GM12878 (cell line): ENCODE measurements at regions not wholly inside any gene's neighbourhood (a gene's known extent, or its start where the extent isn't known, plus 50 kb on each side); places are given as distances from the start of the nearest gene placed in this dataset.

Experiments
- ATAC-seq: fragments of 200-7000 bp; cut with Tn5 transposase; 3 replicates; pipeline ENCODE4 v1.9.1; 2020; ENCODE audit warnings: mild to moderate bottlenecking, moderate library complexity
- BruUV-seq: library from RNA; stranded (reverse); fragments of 400-500 nt; replicated peaks from 2 replicates; lab custom pipeline; 2021; lab: Mats Ljungman, UMichigan
- CTCF ChIA-PET: fragments of 300-600 bp; sonication (Branson Sonifier 250); formaldehyde crosslinking; extraction: SDS; loops from one replicate; lab custom pipeline; 2021; ENCODE audit warnings: inconsistent platforms; lab: Yijun Ruan, JAX
- POLR2A ChIA-PET: fragments of 350-600 bp; formaldehyde crosslinking; extraction: SDS; loops from one replicate; lab custom pipeline; 2021; ENCODE audit warnings: inconsistent platforms; lab: Charles Lee
- RAD21 ChIA-PET: fragments of 300-600 bp; sonication (Branson Sonifier 250); formaldehyde crosslinking; loops from one replicate; lab custom pipeline; 2023; ENCODE audit warnings: antibody characterized with exemption; ENCODE audit not compliant: unreplicated experiment; lab: Charles Lee
- SMC1A ChIA-PET: fragments of 300-600 bp; sonication (Branson Sonifier 250); formaldehyde crosslinking; loops from one replicate; lab custom pipeline; 2023; ENCODE audit not compliant: unreplicated experiment, uncharacterized antibody; lab: Charles Lee
- DNase-seq: peaks from one replicate; pipeline ENCODE4 v3.0.0-alpha.2; 2011; ENCODE audit warnings: low read depth, low spot score
- FAIRE-seq: peaks from 3 replicates; lab custom pipeline; 2011; peaks lifted over from hg19 to GRCh38; lab: Jason Lieb, UNC
- H2AFZ ChIP-seq: 2 replicates; pipeline ENCODE4 v1.6.0; 2011; ENCODE audit warnings: low read depth, low read length, control low read depth; ENCODE audit not compliant: control insufficient read depth
- H3K27ac ChIP-seq: 2 replicates; pipeline ENCODE4 v1.5.1; 2011; ENCODE audit warnings: control low read depth; ENCODE audit not compliant: control insufficient read depth, insufficient read depth
- H3K27me3 ChIP-seq, 2 experiments: replicated peaks in 1 of 2; 2 replicates each; pipeline versions ENCODE4 v1.6.0 to v1.6.1; 2011; ENCODE audit warnings: low read length in 1 of 2; ENCODE audit not compliant: control insufficient read depth in 2 of 2, insufficient read depth in 2 of 2
- H3K36me3 ChIP-seq, 2 experiments: 2 replicates each; pipeline ENCODE4 v1.5.1; 2011; ENCODE audit warnings: low read length in 1 of 2; ENCODE audit not compliant: control insufficient read depth in 2 of 2, insufficient read depth in 2 of 2
- H3K4me1 ChIP-seq: 2 replicates; pipeline ENCODE4 v1.6.1; 2011; ENCODE audit warnings: mild to moderate bottlenecking, low read length, moderate library complexity, mixed read lengths; ENCODE audit not compliant: control insufficient read depth, insufficient read depth
- H3K4me2 ChIP-seq: 2 replicates; pipeline ENCODE4 v1.6.0; 2011; ENCODE audit warnings: control low read depth; ENCODE audit not compliant: control insufficient read depth, insufficient read depth
- H3K4me3 ChIP-seq: fragments of 200-600 bp; sonication (generic); 2 replicates; pipeline ENCODE4 v1.5.1; 2016
- H3K79me2 ChIP-seq: 2 replicates; pipeline ENCODE4 v1.6.0; 2011; ENCODE audit warnings: low read length; ENCODE audit not compliant: control insufficient read depth, insufficient read depth
- H3K9ac ChIP-seq: 2 replicates; pipeline ENCODE4 v1.8.0; 2011; ENCODE audit warnings: low read length, control low read depth, mixed read lengths; ENCODE audit not compliant: control insufficient read depth, insufficient read depth
- H3K9me3 ChIP-seq: replicated peaks from 3 replicates; pipeline ENCODE4 v1.5.1; 2011; ENCODE audit warnings: mild to moderate bottlenecking, low read length; ENCODE audit not compliant: control insufficient read depth, insufficient read depth
- H4K20me1 ChIP-seq: 2 replicates; pipeline ENCODE4 v1.6.0; 2011; ENCODE audit not compliant: control insufficient read depth, insufficient read depth
- BHLHE40 ChIP-seq, 2 experiments: fragments of 450-650 bp in 1 of 2; IDR thresholded peaks; 2 replicates each; pipeline ENCODE4 v1.6.1; 2011 to 2017; ENCODE audit warnings: low read depth in 2 of 2, borderline replicate concordance in 1 of 2, improper control_type of control experiment in 1 of 2, low read length in 1 of 2, mild to moderate bottlenecking in 1 of 2
- EED ChIP-seq: sonication (generic); IDR thresholded peaks from 2 replicates; pipeline ENCODE4 v1.6.1; 2016; ENCODE audit warnings: antibody characterized with exemption, low read depth
- FOXK2 ChIP-seq: fragments of 450-650 bp; IDR thresholded peaks from 2 replicates; pipeline ENCODE4 v1.6.1; 2017; ENCODE audit warnings: mild to moderate bottlenecking, moderate library complexity
- MEF2A ChIP-seq: IDR thresholded peaks from 2 replicates; pipeline ENCODE4 v1.6.1; 2011; ENCODE audit warnings: low read depth, mild to moderate bottlenecking, low read length, moderate library complexity; ENCODE audit not compliant: insufficient read depth
- RFX5 ChIP-seq: IDR thresholded peaks from 2 replicates; pipeline ENCODE4 v1.6.1; 2011; ENCODE audit warnings: low read depth, low read length, improper control_type of control experiment
- SREBF1 ChIP-seq: IDR thresholded peaks from 2 replicates; pipeline ENCODE4 v1.6.1; 2012; ENCODE audit warnings: mild to moderate bottlenecking, low read length
- TAF1 ChIP-seq: IDR thresholded peaks from 2 replicates; pipeline ENCODE4 v1.6.1; 2011; ENCODE audit warnings: mild to moderate bottlenecking, low read depth, low read length, borderline replicate concordance
- TARDBP ChIP-seq: IDR thresholded peaks from 2 replicates; pipeline ENCODE4 v1.6.1; 2016; ENCODE audit warnings: borderline replicate concordance
- WGBS: methylation state at CpG from one replicate; pipeline ENCODE4 v1.1.6; 2016; ENCODE audit warnings: low lambda C conversion rate; ENCODE audit not compliant: insufficient replicate concordance, insufficient coverage; ENCODE audit errors: missing lambda C conversion rate; 5-methylcytosine and 5-hydroxymethylcytosine counted together
- in situ Hi-C: fragments of 300-500 bp; cut with MboI; formaldehyde crosslinking; loops from 9 replicates; pipeline ENCODE4 v1.14.3; 2018; ENCODE audit warnings: mixed read lengths
- intact Hi-C: fragments of 100-400 bp; cut with micrococcal nuclease; formaldehyde crosslinking; loops from one replicate; pipeline ENCODE4 v1.14.2; 2022; ENCODE audit not compliant: unreplicated experiment
- TF ChIP-seq, protein P1 (sequence below): fragments of 450-650 bp; formaldehyde crosslinking; IDR thresholded peaks from 2 replicates; pipeline ENCODE4 v1.4.0; 2022; ENCODE audit warnings: mild to moderate bottlenecking, moderate library complexity

DNA sequence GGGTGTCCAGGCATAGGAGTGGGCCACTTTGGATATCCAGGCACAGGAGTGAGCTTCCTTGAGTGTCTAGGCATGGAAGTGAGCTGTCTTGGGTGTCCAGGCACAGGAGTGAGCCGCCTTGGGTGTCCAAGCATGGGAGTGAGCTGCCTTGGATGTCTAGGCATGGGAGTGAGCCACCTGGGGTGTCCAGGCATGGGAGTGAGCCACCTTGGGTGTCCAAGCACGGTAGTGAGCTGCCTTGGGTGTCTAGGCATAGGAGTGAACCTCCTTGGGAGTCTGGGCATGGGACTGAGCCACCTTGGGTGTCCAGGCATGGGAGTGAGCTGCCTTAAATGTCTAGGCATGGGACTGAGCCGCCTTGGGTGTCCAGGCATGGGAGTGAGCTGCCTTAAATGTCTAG lies 146.3 kb downstream of the C1orf94 start:
- Histone ChIP-seq H3K4me3 (no peak overlapping the region), H4K20me1 (no peaks in the 10 kb centered on the region), H3K79me2 (no peaks in the 10 kb centered on the region), H3K9me3 (no peaks in the 10 kb centered on the region; the same call in 2 of the 3 replicates), H3K4me1 (no peaks in the 10 kb centered on the region), H2AFZ (no peak overlapping the region), H3K9ac (no peak overlapping the region), H3K36me3 (no peaks in the 10 kb centered on the region), H3K27ac (no peak overlapping the region), H3K4me2 (no peak overlapping the region), H3K27me3 (no peaks in the 10 kb centered on the region)
- ChIA-PET POLR2A (no interaction called here), SMC1A (no interaction called here), CTCF (interaction anchor here (1.8 kb wide), 1 partner anchor 13 kb away, joined by 4 read pairs; no protein-coding TSS in a partner anchor), RAD21 (no interaction called here)
- ATAC-seq = no peak
- BruUV-seq = no TSS peak
- no peak for DNase-seq
- in situ Hi-C loops = no loop called here
- TF ChIP-seq TARDBP = no peak
- TF ChIP-seq EED = no peak
- TF ChIP-seq RFX5 = no peak
- TF ChIP-seq SREBF1 = no peak
- TF ChIP-seq FOXK2 = no peak
- TF ChIP-seq MEF2A = no peak
- TF ChIP-seq TAF1 = no peak
- TF ChIP-seq BHLHE40 (IDR thresholded peaks at IDR 0.05; ENCODE audit: borderline replicate concordance in 1 of 2, low read depth in 2 of 2, low read length in 1 of 2) = no peak
- TF ChIP-seq, protein P1, sequence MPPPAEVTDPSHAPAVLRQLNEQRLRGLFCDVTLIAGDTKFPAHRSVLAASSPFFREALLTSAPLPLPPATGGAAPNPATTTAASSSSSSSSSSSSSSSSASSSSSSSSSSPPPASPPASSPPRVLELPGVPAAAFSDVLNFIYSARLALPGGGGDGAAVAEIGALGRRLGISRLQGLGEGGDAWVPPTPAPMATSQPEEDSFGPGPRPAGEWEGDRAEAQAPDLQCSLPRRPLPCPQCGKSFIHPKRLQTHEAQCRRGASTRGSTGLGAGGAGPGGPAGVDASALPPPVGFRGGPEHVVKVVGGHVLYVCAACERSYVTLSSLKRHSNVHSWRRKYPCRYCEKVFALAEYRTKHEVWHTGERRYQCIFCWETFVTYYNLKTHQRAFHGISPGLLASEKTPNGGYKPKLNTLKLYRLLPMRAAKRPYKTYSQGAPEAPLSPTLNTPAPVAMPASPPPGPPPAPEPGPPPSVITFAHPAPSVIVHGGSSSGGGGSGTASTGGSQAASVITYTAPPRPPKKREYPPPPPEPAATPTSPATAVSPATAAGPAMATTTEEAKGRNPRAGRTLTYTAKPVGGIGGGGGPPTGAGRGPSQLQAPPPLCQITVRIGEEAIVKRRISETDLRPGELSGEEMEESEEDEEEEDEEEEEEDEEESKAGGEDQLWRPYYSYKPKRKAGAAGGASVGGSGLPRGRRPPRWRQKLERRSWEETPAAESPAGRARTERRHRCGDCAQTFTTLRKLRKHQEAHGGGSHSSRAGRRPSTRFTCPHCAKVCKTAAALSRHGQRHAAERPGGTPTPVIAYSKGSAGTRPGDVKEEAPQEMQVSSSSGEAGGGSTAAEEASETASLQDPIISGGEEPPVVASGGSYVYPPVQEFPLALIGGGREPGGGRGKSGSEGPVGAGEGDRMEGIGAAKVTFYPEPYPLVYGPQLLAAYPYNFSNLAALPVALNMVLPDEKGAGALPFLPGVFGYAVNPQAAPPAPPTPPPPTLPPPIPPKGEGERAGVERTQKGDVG (CRISPR knock-in tag) = no peak
- no peak for FAIRE-seq
- intact Hi-C loops = no loop called here
- WGBS = 0% methylated on average over 3 of the region's 3 CpGs
